ENCODE measurements at regions not wholly inside any gene's neighbourhood (a gene's known extent, or its start where the extent isn't known, plus 50 kb on each side); places are given as distances from the start of the nearest gene placed in this dataset.
"Not testable (repeated sequence)": the region's sequence is repeated elsewhere in the genome, so short reads cannot be mapped to it uniquely, and the experiment has no call there.

DNA sequence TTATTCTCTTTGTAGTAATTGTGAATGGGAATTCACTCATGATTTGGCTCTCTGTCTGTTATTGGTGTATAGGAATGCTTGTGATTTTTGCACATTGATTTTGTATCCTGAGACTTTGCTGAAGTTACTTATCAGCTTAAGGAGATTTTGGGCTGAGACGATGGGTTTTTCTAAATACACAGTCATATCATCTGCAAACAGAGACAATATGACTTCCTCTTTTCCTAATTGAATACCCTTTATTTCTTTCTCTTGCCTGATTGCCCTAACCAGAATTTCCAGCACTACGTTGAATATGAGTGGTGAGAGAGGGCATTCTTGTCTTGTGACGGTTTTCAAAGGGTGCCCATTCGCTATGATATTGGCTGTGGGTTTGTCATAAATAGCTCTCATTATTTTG is 209.8 kb upstream of the NEBL start:
- TF ChIP-seq, protein P1, sequence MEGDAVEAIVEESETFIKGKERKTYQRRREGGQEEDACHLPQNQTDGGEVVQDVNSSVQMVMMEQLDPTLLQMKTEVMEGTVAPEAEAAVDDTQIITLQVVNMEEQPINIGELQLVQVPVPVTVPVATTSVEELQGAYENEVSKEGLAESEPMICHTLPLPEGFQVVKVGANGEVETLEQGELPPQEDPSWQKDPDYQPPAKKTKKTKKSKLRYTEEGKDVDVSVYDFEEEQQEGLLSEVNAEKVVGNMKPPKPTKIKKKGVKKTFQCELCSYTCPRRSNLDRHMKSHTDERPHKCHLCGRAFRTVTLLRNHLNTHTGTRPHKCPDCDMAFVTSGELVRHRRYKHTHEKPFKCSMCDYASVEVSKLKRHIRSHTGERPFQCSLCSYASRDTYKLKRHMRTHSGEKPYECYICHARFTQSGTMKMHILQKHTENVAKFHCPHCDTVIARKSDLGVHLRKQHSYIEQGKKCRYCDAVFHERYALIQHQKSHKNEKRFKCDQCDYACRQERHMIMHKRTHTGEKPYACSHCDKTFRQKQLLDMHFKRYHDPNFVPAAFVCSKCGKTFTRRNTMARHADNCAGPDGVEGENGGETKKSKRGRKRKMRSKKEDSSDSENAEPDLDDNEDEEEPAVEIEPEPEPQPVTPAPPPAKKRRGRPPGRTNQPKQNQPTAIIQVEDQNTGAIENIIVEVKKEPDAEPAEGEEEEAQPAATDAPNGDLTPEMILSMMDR (conservative IDR thresholded peaks at IDR 0.05 in 1 of 2, IDR thresholded peaks at IDR 0.05 in 1 of 2; ENCODE audit: low read depth in 1 of 2, low read length in 2 of 2), result not testable (repeated sequence)
- not testable (repeated sequence) for TF ChIP-seq EZH2 (IDR thresholded peaks at IDR 0.05; ENCODE audit: low read length, missing control alignments)
